Amniotic stem cell (primary cell): ENCODE measurements at regions not wholly inside any gene's neighbourhood (a gene's known extent, or its start where the extent isn't known, plus 50 kb on each side); places are given as distances from the start of the nearest gene placed in this dataset.
A peak's percentile ranks its signal among the peaks of the same experiment; 100 is the strongest.

ENCODE experiments used
- DNase-seq: peaks from one replicate; lab custom pipeline; 2025; lab: John Stamatoyannopoulos, UW

GRCh38 chr6:9942131-9942530 is 472.7 kb downstream of the TFAP2A start:
- no peak for DNase-seq

DNA sequence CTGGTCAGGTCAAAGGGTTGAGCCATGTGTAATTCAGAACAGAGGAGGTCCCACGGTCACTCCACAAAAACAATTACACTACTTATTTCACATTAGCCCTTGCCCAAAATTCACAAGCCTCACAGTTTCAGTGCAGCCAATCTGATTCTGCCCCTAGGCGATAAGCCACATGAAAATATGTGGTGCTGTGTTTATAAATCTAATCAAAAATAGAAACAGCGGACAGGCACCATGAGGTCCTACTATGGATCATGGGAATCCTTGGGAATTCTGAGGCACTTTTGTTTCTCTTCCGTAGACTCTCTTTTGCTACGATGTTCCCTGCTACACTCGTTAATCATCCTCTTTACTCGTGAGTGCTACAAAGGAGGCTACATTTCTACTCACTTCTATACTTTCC is 476.1 kb downstream of the TFAP2A start:
- no peak for DNase-seq

- no peak for DNase-seq
Measured at GRCh38 chr6:9937031-9937763, 477.7 kb downstream of the TFAP2A start.

GRCh38 chr6:9936551-9936950 is 478.3 kb downstream of the TFAP2A start:
- DNase-seq, result no peak

- no peak for DNase-seq
Measured at GRCh38 chr6:9933677-9934076, 481.2 kb downstream of the TFAP2A start.

DNA sequence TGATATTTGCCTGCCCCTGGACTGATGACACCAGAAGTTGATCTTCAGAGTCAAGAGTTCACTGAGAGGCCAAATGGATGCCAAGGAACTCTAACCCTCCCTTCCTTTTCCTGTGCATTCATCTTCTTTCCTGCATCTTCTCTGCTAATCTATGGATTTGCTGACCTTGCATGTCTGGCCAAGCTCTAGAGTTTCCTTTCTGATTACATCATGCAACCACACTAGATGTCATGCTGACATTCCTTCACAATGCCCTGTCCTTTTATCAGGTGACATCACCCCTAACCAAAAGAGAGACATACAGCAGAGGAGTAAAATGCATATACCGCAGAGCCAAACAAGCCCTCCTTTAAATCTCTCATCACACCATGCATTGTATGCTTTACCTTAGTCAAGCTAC is 487.6 kb downstream of the TFAP2A start:
- no peak for DNase-seq

GRCh38 chr6:9924971-9925370 is 489.9 kb downstream of the TFAP2A start:
- DNase-seq, result no peak

GRCh38 chr6:9921366-9921765 is 493.5 kb downstream of the TFAP2A start:
- DNase-seq, result peak; percentile 26

DNA sequence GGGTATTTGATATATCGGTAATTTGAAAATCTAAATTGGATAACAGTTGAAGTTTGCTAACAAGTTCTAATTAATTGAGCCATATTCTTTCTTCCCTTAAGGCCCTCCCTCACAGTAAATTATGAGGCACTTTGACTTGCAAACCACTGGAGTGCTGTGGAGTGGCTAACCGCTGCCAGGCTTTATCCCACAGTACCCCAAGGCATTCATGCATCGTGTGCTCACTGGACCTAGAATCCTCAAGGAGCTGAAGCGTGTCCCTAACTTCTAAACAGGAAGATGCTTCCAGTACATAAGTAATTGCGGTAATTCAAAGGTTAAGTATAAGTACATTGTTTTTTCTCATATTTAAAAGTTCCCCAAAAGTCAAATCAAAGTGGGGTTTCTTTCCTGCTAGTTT is 499.9 kb downstream of the TFAP2A start:
- no peak for DNase-seq

DNA sequence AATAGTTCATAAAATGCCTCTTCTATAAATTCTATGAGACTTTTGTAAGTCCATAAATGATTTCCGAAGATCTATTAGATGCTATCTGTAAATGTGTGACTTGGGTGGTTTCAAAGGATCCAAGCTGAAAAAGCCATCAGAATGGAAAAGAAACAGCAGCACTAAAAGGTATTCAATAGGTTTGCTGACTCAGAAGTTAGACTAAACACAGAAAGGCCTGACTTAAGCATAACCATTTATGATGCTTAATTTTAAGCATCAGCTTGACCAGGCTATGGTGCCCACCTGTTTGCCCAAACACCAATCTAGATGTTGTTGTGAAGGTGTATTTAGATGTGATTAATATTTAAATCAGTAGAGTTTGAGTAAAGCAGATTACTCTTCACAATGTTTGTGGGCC is 513.5 kb downstream of the TFAP2A start:
- DNase-seq, result no peak

GRCh38 chr6:9896806-9897205 is 518.1 kb downstream of the TFAP2A start:
- no peak for DNase-seq

GRCh38 chr6:9890893-9891292 is 524.0 kb downstream of the TFAP2A start:
- DNase-seq, result no peak

GRCh38 chr6:9890469-9890868 is 524.4 kb downstream of the TFAP2A start:
- DNase-seq, result no peak

DNA sequence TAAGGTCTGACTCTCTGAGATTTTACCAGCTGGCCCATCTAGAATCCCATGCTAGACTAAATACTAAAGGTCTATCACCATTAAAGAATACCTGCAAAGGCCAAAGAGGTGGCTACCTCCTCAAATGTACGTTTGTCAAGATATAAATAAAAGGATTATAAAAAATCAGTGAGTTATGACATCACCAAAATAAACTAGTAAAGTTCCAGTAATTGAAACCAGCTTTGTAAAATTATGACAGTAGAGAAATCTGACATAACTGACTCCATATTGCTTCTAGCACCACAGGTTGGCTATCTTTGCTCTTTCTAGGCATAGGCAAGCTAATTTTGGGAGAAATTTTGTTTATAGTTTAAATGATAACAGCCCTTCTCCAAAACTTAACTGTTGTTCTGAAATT is 536.3 kb downstream of the TFAP2A start:
- DNase-seq, result no peak

DNA sequence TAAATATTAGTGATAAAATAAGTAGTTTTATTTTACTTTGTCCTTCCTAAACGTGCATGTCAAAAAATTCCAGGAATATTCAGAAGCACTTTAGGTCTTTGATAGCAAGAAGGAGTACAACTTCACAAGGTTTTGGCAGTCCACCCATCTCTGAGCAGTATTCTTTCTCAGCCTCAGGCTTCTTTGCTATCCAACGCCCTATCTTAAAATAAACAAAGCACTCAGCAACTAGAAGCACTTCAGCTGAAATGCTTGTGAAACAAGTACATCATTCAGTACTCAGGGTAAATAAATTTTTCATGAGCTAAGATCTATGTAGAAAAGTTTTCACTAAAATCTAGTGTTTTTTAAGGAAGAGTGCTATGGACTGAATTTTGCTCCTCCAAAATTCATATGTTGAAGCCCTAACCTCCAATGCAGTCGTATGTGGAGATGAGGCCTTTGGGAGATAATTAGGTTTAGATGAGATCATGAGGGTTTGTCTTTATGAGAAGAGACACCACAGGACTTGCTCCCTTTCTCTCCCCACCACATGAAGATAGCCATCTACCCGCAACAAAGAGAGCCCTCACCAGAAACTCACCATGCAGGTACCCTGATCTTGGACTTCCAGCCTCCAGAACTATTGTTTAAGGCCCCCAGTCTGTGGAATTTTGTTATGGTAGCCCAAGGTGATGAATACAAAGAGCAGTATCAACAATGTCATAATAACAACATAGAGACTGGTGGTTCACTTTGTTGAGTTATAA is 539.1 kb downstream of the TFAP2A start:
- peak; percentile 0 for DNase-seq

DNA sequence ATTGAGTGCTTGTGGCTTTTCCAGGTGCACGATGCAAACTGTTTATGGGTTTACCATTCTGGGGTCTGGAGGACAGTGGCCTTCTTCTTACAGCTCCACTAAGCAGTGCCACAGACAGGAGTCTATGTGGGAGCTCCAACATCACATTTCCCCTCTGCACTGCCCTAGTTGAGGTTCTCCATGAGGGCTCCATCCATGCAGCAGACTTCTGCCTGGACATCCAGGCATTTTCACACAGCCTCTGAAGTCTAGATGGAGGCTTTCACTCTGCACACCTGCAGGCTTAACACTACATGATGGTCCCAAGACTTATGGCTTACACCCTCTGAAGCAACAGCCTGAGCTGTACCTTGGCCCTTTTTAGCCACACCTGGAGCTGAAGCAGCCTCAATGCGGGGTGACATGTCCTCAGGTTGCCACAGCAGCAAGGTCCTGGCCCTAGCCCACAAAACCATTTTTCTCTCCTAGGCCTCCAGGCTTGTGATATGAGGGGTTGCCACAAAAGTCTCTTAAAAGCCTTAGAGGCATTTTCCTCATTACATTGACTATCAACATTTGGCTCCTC is 552.2 kb downstream of the TFAP2A start:
- no peak for DNase-seq

- DNase-seq, result no peak
Measured at GRCh38 chr6:9851541-9852380, 563.1 kb downstream of the TFAP2A start.

- DNase-seq, result no peak
Measured at GRCh38 chr6:9851006-9851405, 563.9 kb downstream of the TFAP2A start.

DNA sequence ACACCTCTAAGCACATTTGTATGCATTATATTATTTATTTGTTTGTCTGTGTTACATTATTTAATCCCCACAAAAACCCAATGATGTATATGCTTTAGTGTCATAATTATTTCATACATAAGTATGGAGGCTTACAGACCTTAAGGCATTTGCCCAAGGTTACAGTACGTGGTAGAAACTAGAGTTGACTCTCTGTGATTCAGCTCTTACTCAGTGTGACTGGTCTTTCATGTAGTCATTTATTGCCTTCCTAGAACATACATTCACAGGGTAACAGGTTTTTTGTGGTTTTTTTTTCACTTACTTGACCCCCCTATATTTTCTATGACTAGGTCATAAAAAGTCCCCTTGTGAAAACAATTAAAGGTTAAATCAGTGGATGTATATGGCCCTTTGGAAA is 566.8 kb downstream of the TFAP2A start:
- no peak for DNase-seq

DNA sequence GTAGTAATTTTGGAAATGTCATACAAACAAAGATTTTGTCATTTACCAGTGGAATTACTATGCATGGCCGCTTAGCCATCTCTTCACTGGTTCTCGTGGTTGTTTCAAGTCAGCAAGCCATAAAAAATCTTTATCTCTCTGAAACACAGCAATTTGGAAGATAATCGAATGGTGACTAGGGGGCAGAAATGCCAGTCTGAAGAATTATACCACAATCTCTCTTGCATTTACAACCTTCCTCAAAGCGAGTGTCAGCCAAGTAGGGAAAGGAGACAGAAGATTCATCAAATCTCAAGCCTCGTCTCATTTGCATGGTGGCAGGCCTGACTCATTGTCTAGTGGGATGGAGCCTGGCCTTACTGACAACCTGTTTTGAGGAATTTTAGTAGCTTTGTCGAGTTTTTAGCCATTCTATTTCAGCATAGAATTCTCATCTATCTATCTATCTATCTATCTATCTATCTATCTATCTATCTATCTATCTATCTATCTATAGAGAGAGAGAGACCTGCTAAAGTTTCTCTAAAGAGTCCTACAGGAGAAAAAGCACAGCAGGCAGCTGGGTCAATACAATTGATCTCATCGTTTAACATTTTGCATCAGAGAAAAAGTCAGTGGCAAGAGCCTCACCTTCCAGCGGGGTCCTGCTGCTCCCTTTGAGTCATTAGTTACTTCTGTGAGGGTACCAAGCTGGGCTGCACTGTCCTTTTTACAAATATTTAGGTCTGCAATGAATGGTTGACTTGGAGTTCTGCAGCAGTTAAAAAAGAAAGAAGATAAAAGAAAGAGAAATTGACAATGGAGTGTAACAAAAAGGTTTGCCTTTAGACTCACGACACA is 572.8 kb downstream of the TFAP2A start:
- DNase-seq, result no peak

- DNase-seq, result no peak
Measured at GRCh38 chr6:9834233-9834632, 580.6 kb downstream of the TFAP2A start.

DNA sequence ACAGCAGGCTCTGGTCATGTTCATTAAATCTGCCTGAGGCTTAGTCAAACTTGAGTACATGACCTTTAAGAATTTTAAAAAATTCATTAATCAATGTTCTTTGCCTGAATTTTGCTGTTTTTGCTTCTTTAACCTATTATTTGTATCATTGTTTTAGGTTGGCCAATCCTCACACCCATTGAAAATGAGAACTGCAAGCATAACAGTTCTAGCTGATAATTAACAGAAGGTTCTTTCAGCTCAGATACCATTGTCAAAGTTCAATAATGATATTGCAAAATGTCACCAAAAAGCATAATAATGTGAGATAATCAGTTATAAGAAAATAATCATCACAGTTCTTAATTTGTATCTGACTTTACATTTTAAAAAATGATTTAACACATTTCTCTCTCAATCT is 583.1 kb downstream of the TFAP2A start:
- DNase-seq, result no peak
